ENCODE measurements at regions not wholly inside any gene's neighbourhood (a gene's known extent, or its start where the extent isn't known, plus 50 kb on each side); places are given as distances from the start of the nearest gene placed in this dataset.
"Not testable (repeated sequence)": the region's sequence is repeated elsewhere in the genome, so short reads cannot be mapped to it uniquely, and the experiment has no call there.

- TF ChIP-seq, protein P1, sequence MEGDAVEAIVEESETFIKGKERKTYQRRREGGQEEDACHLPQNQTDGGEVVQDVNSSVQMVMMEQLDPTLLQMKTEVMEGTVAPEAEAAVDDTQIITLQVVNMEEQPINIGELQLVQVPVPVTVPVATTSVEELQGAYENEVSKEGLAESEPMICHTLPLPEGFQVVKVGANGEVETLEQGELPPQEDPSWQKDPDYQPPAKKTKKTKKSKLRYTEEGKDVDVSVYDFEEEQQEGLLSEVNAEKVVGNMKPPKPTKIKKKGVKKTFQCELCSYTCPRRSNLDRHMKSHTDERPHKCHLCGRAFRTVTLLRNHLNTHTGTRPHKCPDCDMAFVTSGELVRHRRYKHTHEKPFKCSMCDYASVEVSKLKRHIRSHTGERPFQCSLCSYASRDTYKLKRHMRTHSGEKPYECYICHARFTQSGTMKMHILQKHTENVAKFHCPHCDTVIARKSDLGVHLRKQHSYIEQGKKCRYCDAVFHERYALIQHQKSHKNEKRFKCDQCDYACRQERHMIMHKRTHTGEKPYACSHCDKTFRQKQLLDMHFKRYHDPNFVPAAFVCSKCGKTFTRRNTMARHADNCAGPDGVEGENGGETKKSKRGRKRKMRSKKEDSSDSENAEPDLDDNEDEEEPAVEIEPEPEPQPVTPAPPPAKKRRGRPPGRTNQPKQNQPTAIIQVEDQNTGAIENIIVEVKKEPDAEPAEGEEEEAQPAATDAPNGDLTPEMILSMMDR (IDR thresholded peaks at IDR 0.05; ENCODE audit: poor library complexity, severe bottlenecking) = no peak
- H3K27me3 ChIP-seq (ENCODE audit: insufficient read depth, poor library complexity, severe bottlenecking) = peaks cover 11% of the 10 kb centered on the region
- H3K4me3 ChIP-seq (ENCODE audit: severe bottlenecking) = no peak overlapping the region
- DNase-seq (ENCODE audit: low spot score) (no peak), ATAC-seq (ENCODE audit: low read depth) (no peak)
- H3K36me3 ChIP-seq (ENCODE audit: low read depth) = no peaks in the 10 kb centered on the region
- H3K4me1 ChIP-seq (ENCODE audit: insufficient read depth, poor library complexity, severe bottlenecking) = no peaks in the 10 kb centered on the region
- no peaks in the 10 kb centered on the region for H3K9me3 ChIP-seq (ENCODE audit: severe bottlenecking)
- H3K27ac ChIP-seq (ENCODE audit: poor library complexity, severe bottlenecking) = no peak overlapping the region
Measured at GRCh38 chr22:47407461-47408025, 645.1 kb downstream of the TBC1D22A start.

DNA sequence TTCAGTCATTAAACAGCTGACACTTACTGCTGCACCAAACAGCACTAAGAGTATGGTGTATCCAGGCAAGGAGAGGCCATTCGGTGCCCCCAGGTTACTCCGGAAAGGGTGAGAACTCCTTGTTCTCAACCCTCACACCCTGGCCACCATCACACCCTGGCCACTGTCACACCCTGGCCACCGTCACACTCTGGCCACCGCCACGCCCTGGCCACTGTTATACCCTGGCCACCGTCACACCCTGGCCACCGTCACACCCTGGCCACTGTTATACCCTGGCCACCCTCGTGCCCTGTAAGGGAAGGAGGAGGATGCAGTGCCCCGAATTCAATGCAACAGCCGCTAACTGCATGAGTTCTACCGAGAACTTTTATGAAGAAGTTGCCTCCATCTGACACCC is 644.4 kb downstream of the TBC1D22A start:
- DNase-seq (ENCODE audit: low spot score) (no peak), ATAC-seq (ENCODE audit: low read depth) (no peak)
- Histone ChIP-seq H3K27ac (ENCODE audit: poor library complexity, severe bottlenecking) (no peak overlapping the region), H3K4me3 (ENCODE audit: severe bottlenecking) (no peak overlapping the region), H3K4me1 (ENCODE audit: insufficient read depth, poor library complexity, severe bottlenecking) (no peaks in the 10 kb centered on the region), H3K9me3 (ENCODE audit: severe bottlenecking) (no peaks in the 10 kb centered on the region), H3K27me3 (ENCODE audit: insufficient read depth, poor library complexity, severe bottlenecking) (peaks cover 11% of the 10 kb centered on the region), H3K36me3 (ENCODE audit: low read depth) (no peaks in the 10 kb centered on the region)
- TF ChIP-seq, protein P1 (IDR thresholded peaks at IDR 0.05; ENCODE audit: poor library complexity, severe bottlenecking) = no peak

GRCh38 chr22:47406180-47406834 is 643.9 kb downstream of the TBC1D22A start:
- Histone ChIP-seq H3K4me1 (ENCODE audit: insufficient read depth, poor library complexity, severe bottlenecking) (no peaks in the 10 kb centered on the region), H3K27ac (ENCODE audit: poor library complexity, severe bottlenecking) (no peak overlapping the region), H3K36me3 (ENCODE audit: low read depth) (no peaks in the 10 kb centered on the region), H3K9me3 (ENCODE audit: severe bottlenecking) (no peaks in the 10 kb centered on the region), H3K27me3 (ENCODE audit: insufficient read depth, poor library complexity, severe bottlenecking) (peaks cover 8% of the 10 kb centered on the region), H3K4me3 (ENCODE audit: severe bottlenecking) (no peak overlapping the region)
- TF ChIP-seq, protein P1 (IDR thresholded peaks at IDR 0.05; ENCODE audit: poor library complexity, severe bottlenecking) = no peak
- no peak for ATAC-seq (ENCODE audit: low read depth)
- no peak for DNase-seq (ENCODE audit: low spot score)

DNA sequence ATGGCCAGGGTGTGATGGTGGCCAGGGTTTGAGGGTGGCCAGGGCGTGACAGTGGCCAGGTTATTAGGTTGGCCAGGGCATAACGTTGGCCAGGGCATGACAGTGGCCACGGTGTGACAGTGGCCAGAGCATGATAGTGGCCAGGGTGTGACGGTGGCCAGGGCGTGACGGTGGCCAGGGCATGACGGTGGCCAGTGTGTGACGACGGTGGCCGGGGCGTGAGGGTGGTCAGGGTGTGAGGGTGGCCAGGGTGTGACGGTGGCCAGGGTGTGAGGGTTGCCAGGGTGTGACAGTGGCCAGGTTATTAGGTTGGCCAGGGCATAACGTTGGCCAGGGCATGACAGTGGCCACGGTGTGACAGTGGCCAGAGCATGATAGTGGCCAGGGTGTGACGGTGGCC is 642.8 kb downstream of the TBC1D22A start:
- not testable (repeated sequence) for H3K9me3 ChIP-seq (ENCODE audit: severe bottlenecking); ATAC-seq (ENCODE audit: low read depth); H3K27ac ChIP-seq (ENCODE audit: poor library complexity, severe bottlenecking); H3K36me3 ChIP-seq (ENCODE audit: low read depth); H3K4me3 ChIP-seq (ENCODE audit: severe bottlenecking); DNase-seq (ENCODE audit: low spot score); H3K4me1 ChIP-seq (ENCODE audit: insufficient read depth, poor library complexity, severe bottlenecking); H3K27me3 ChIP-seq (ENCODE audit: insufficient read depth, poor library complexity, severe bottlenecking)

- Histone ChIP-seq H3K4me1 (ENCODE audit: insufficient read depth, poor library complexity, severe bottlenecking) (no peaks in the 10 kb centered on the region), H3K9me3 (ENCODE audit: severe bottlenecking) (no peaks in the 10 kb centered on the region), H3K4me3 (ENCODE audit: severe bottlenecking) (no peak overlapping the region), H3K27ac (ENCODE audit: poor library complexity, severe bottlenecking) (no peak overlapping the region), H3K27me3 (ENCODE audit: insufficient read depth, poor library complexity, severe bottlenecking) (peaks cover 3% of the 10 kb centered on the region), H3K36me3 (ENCODE audit: low read depth) (no peaks in the 10 kb centered on the region)
- DNase-seq (ENCODE audit: low spot score) = no peak
- ATAC-seq (ENCODE audit: low read depth) = no peak
- TF ChIP-seq, protein P1 (IDR thresholded peaks at IDR 0.05; ENCODE audit: poor library complexity, severe bottlenecking) = no peak
Measured at GRCh38 chr22:47402876-47403525, 640.6 kb downstream of the TBC1D22A start.
